Neural crest cell (in vitro differentiated cells): ENCODE measurements at regions not wholly inside any gene's neighbourhood (a gene's known extent, or its start where the extent isn't known, plus 50 kb on each side); places are given as distances from the start of the nearest gene placed in this dataset.

Experiments used
- DNase-seq: peaks from one replicate; pipeline ENCODE4 v3.0.0; 2021; ENCODE audit warnings: low read depth, mixed read lengths, low spot score
- H3K27ac Mint-ChIP-seq: one replicate; pipeline ENCODE4 v1.8.0; 2021; ENCODE audit warnings: mild to moderate bottlenecking, mixed read lengths; ENCODE audit not compliant: unreplicated experiment
- H3K27me3 Mint-ChIP-seq: 2 replicates; pipeline ENCODE4 v1.8.0; 2021; ENCODE audit warnings: low read depth, mild to moderate bottlenecking, mixed read lengths
- H3K36me3 Mint-ChIP-seq: 2 replicates; pipeline ENCODE4 v1.8.0; 2021; ENCODE audit warnings: low read depth, mild to moderate bottlenecking, mixed read lengths
- H3K4me1 Mint-ChIP-seq: 2 replicates; pipeline ENCODE4 v1.8.0; 2021; ENCODE audit warnings: mixed read lengths
- H3K4me3 Mint-ChIP-seq: one replicate; pipeline ENCODE4 v1.8.0; 2021; ENCODE audit warnings: mild to moderate bottlenecking, mixed read lengths
- H3K9me3 Mint-ChIP-seq: 2 replicates; pipeline ENCODE4 v1.8.0; 2021; ENCODE audit warnings: mixed read lengths
- TF ChIP-seq, protein P1 (sequence below): fragments of 200-600 bp; sonication (generic); conservative IDR thresholded peaks from 2 replicates; pipeline ENCODE4 v1.5.0; 2021; ENCODE audit warnings: antibody characterized with exemption, mild to moderate bottlenecking

DNA sequence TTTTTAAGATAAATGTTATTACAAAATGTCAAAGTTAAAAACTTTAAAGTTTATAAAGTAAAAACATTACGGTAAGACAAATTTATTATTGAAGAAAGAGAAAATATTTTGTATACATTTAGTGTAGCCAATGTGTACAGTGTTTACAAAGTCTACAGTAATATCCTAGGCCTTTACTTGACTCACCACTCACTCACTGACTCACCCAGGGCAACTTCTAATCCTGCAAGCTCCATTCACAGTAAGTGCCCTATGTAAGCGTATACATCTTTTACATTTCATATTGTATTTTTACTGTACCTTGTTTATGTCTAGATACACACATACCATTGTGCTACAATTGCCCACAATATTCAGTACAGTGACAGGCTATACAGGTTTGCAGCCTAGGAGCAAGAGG, 448.2 kb downstream of the KCTD12 start:
- no peaks in the 10 kb centered on the region for H3K27me3 Mint-ChIP-seq
- H3K4me1 Mint-ChIP-seq = no peaks in the 10 kb centered on the region
- TF ChIP-seq, protein P1, sequence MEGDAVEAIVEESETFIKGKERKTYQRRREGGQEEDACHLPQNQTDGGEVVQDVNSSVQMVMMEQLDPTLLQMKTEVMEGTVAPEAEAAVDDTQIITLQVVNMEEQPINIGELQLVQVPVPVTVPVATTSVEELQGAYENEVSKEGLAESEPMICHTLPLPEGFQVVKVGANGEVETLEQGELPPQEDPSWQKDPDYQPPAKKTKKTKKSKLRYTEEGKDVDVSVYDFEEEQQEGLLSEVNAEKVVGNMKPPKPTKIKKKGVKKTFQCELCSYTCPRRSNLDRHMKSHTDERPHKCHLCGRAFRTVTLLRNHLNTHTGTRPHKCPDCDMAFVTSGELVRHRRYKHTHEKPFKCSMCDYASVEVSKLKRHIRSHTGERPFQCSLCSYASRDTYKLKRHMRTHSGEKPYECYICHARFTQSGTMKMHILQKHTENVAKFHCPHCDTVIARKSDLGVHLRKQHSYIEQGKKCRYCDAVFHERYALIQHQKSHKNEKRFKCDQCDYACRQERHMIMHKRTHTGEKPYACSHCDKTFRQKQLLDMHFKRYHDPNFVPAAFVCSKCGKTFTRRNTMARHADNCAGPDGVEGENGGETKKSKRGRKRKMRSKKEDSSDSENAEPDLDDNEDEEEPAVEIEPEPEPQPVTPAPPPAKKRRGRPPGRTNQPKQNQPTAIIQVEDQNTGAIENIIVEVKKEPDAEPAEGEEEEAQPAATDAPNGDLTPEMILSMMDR = no peak
- DNase-seq = no peak
- H3K36me3 Mint-ChIP-seq = no peaks in the 10 kb centered on the region
- H3K9me3 Mint-ChIP-seq = peaks cover under 1% of the 10 kb centered on the region
- no peak overlapping the region for H3K4me3 Mint-ChIP-seq
- no peak overlapping the region for H3K27ac Mint-ChIP-seq

DNA sequence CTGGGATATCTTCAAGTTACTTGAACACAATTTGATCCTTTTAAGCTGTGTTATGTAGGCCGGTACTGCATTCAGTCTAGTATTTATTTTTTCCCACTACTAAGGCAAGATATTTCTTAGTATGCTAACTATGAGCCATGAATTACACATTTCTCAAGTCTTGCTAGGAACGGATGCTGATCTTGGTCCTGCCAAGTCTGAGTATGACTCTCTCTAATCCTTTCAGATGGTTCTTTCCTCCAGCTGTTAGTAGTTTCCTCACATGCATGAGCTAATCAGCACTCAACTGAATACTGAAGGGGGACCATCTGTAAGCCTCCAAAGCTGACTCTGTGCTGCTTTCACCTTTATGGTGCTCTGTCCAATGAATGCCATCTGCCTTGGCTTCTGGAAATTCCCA, 460.3 kb downstream of the KCTD12 start:
- no peaks in the 10 kb centered on the region for H3K36me3 Mint-ChIP-seq
- no peaks in the 10 kb centered on the region for H3K27me3 Mint-ChIP-seq
- TF ChIP-seq, protein P1 = no peak
- no peak overlapping the region for H3K4me3 Mint-ChIP-seq
- no peaks in the 10 kb centered on the region for H3K4me1 Mint-ChIP-seq
- DNase-seq = no peak
- no peak overlapping the region for H3K27ac Mint-ChIP-seq
- no peaks in the 10 kb centered on the region for H3K9me3 Mint-ChIP-seq

DNA sequence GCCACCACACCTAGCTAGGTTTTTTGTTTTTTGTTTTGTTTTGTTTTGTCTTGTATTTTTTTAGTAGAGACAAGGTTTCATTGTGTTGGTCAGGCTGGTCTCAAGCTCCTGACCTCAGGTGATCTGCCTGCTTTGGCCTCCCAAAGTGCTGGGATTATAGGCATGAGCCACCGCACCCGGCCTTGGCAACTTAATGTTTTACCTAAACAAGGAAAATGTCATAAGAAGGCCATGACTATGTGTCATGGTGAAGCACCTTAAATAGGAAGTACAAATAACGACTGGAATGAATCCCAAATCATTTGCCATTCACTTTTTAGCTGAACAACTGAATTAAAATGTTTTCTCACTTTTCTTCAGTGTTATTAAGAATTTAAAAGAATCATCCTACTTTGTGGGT, 465.2 kb downstream of the KCTD12 start:
- Mint-ChIP-seq H3K9me3 (no peaks in the 10 kb centered on the region), H3K27ac (no peak overlapping the region), H3K27me3 (no peaks in the 10 kb centered on the region), H3K4me1 (peaks cover 4% of the 10 kb centered on the region), H3K4me3 (no peak overlapping the region), H3K36me3 (no peaks in the 10 kb centered on the region)
- DNase-seq = no peak
- TF ChIP-seq, protein P1 = no peak

DNA sequence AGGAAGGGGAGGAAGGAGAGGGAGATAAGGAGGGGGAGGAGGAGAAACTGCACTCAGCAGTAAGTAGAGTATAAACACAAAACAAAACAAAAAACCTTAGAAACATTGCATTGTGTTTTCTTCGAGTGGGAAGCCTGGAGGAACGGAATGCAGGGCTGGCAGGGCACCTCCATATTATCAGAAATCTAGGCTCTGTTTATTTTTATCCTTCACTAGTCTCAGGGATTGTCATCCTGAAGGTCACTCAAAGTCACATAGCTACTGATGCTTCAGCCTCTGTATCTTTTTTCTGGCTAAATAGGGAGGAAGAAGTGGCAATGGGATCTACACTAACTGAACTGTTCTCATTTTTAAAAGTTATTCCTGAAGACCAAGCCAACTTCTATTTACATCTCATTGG, 467.8 kb downstream of the KCTD12 start:
- DNase-seq = no peak
- no peak overlapping the region for H3K27ac Mint-ChIP-seq
- H3K9me3 Mint-ChIP-seq = no peaks in the 10 kb centered on the region
- no peaks in the 10 kb centered on the region for H3K27me3 Mint-ChIP-seq
- no peaks in the 10 kb centered on the region for H3K36me3 Mint-ChIP-seq
- TF ChIP-seq, protein P1 = no peak
- H3K4me3 Mint-ChIP-seq = no peak overlapping the region
- peaks cover 4% of the 10 kb centered on the region for H3K4me1 Mint-ChIP-seq

DNA sequence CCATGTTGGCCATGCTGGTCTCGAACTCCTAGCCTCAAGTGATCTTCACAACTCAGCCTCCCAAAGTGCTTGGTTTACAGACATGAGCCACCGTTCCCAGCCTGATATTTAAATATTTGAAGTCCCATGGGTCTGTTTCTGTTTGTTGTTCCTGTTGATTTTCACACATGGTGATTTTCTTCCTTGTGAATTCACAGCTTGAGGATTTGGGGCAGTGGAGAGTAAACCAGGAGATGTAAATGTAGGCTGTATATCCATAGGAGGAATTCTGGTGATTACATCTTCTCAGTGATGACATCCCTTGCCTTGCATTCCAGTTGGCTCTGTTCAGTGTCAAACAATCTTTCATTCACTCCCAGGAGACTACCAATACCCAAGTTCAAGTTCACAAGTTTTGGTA, 471.9 kb downstream of the KCTD12 start:
- H3K4me3 Mint-ChIP-seq = no peak overlapping the region
- H3K27me3 Mint-ChIP-seq = no peaks in the 10 kb centered on the region
- TF ChIP-seq, protein P1 = no peak
- no peak overlapping the region for H3K27ac Mint-ChIP-seq
- H3K9me3 Mint-ChIP-seq = no peaks in the 10 kb centered on the region
- H3K36me3 Mint-ChIP-seq = no peaks in the 10 kb centered on the region
- H3K4me1 Mint-ChIP-seq = peaks cover 4% of the 10 kb centered on the region
- no peak for DNase-seq

DNA sequence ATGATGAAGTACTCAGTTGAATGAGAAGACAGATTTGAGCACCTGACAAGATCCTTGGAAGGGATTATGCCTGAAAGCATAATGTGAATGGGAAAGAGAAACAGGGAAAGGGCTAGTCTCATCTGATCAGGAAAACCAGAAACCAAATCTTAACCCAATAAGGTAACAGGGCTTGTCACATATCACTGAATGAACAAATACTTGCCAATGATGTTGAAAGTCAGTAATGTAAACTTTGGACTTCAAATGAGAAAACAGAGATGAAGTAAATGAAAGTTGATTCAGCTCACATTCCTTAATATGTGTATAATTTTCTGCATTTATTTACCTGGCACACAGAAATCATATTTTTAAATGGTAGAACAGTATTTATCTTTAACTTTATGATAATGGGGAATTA, 480.0 kb downstream of the KCTD12 start:
- DNase-seq = no peak
- H3K9me3 Mint-ChIP-seq = no peaks in the 10 kb centered on the region
- no peaks in the 10 kb centered on the region for H3K36me3 Mint-ChIP-seq
- TF ChIP-seq, protein P1 = no peak
- no peaks in the 10 kb centered on the region for H3K27me3 Mint-ChIP-seq
- H3K27ac Mint-ChIP-seq = no peak overlapping the region
- H3K4me3 Mint-ChIP-seq = no peak overlapping the region
- no peaks in the 10 kb centered on the region for H3K4me1 Mint-ChIP-seq
